Naive thymus-derived CD4-positive, alpha-beta T cell (primary cell): ENCODE measurements at regions not wholly inside any gene's neighbourhood (a gene's known extent, or its start where the extent isn't known, plus 50 kb on each side); places are given as distances from the start of the nearest gene placed in this dataset.

Experiments
- ATAC-seq: fragments of 150-1000 bp; cut with Tn5 transposase; 2 replicates; pipeline ENCODE4 v1.10.0; 2021; ENCODE audit warnings: mild to moderate bottlenecking, moderate library complexity
- CTCF ChIA-PET: fragments of 350-600 bp; sonication (Branson Sonifier 250); formaldehyde crosslinking; loops from one replicate; lab custom pipeline; 2021; ENCODE audit warnings: antibody characterized with exemption; lab: Charles Lee
- POLR2A ChIA-PET: fragments of 350-600 bp; sonication (Branson Sonifier 250); formaldehyde crosslinking; loops from one replicate; lab custom pipeline; 2021; ENCODE audit warnings: antibody characterized with exemption, inconsistent platforms; lab: Charles Lee
- DNase-seq, 9 donors: peaks; one replicate each; pipeline versions ENCODE4 v3.0.0 to v3.0.0-alpha.2; 2020 to 2022; ENCODE audit warnings: mixed read lengths in 1 of 9
- H3K27ac ChIP-seq: one replicate; pipeline ENCODE4 v1.7.0; 2013; ENCODE audit warnings: mild to moderate bottlenecking, low read depth, low read length, moderate library complexity
- H3K27me3 ChIP-seq, 2 donors: one replicate each; pipeline ENCODE4 v1.7.0; 2013; ENCODE audit warnings: low read length in 2 of 2, mild to moderate bottlenecking in 2 of 2, moderate library complexity in 2 of 2; ENCODE audit not compliant: control insufficient read depth in 2 of 2, insufficient read depth in 2 of 2
- H3K36me3 ChIP-seq, 3 experiments: 1 replicate in 2 of 3; 2 replicates in 1 of 3; pipeline ENCODE4 v1.7.0; 2013; ENCODE audit warnings: low read length in 3 of 3, mild to moderate bottlenecking in 3 of 3, moderate library complexity in 1 of 3; ENCODE audit not compliant: insufficient read depth in 3 of 3, control insufficient read depth in 2 of 3
- H3K4me1 ChIP-seq, 2 donors: one replicate each; pipeline ENCODE4 v1.7.0; 2013; ENCODE audit warnings: low read length in 2 of 2, mild to moderate bottlenecking in 2 of 2, moderate library complexity in 1 of 2; ENCODE audit not compliant: control insufficient read depth in 2 of 2, insufficient read depth in 2 of 2
- H3K4me3 ChIP-seq: 2 replicates; pipeline ENCODE4 v1.7.0; 2013; ENCODE audit warnings: mild to moderate bottlenecking, low read length
- H3K9me3 ChIP-seq, 3 experiments: 1 replicate in 2 of 3; 2 replicates in 1 of 3; pipeline ENCODE4 v1.7.0; 2013; ENCODE audit warnings: low read length in 3 of 3; ENCODE audit not compliant: control insufficient read depth in 2 of 3
- H3K27ac Mint-ChIP-seq, 9 donors: one replicate each; pipeline ENCODE4 v1.8.0; 2020 to 2022; ENCODE audit warnings: mixed read lengths in 9 of 9, mild to moderate bottlenecking in 8 of 9, moderate library complexity in 5 of 9, inconsistent platforms in 2 of 9
- H3K27me3 Mint-ChIP-seq, 5 donors: one replicate each; pipeline ENCODE4 v1.8.0; 2021 to 2022; ENCODE audit warnings: mixed read lengths in 5 of 5, mild to moderate bottlenecking in 1 of 5
- H3K36me3 Mint-ChIP-seq, 5 donors: one replicate each; pipeline ENCODE4 v1.8.0; 2020 to 2022; ENCODE audit warnings: mixed read lengths in 5 of 5, mild to moderate bottlenecking in 3 of 5, inconsistent platforms in 1 of 5
- H3K4me1 Mint-ChIP-seq, 7 donors: one replicate each; pipeline ENCODE4 v1.8.0; 2020 to 2022; ENCODE audit warnings: mixed read lengths in 7 of 7, mild to moderate bottlenecking in 3 of 7, inconsistent platforms in 1 of 7
- H3K4me3 Mint-ChIP-seq, 10 donors: one replicate each; pipeline ENCODE4 v1.8.0; 2020 to 2022; ENCODE audit warnings: mild to moderate bottlenecking in 10 of 10, mixed read lengths in 10 of 10, moderate library complexity in 6 of 10, inconsistent platforms in 2 of 10
- H3K9me3 Mint-ChIP-seq, 11 donors: one replicate each; pipeline ENCODE4 v1.8.0; 2020 to 2022; ENCODE audit warnings: mixed read lengths in 11 of 11, mild to moderate bottlenecking in 4 of 11, inconsistent platforms in 1 of 11, moderate library complexity in 1 of 11
- intact Hi-C, 2 donors: fragments of 100-400 bp; cut with micrococcal nuclease; formaldehyde crosslinking; loops; one replicate each; pipeline ENCODE4 v1.15.1; 2023

DNA sequence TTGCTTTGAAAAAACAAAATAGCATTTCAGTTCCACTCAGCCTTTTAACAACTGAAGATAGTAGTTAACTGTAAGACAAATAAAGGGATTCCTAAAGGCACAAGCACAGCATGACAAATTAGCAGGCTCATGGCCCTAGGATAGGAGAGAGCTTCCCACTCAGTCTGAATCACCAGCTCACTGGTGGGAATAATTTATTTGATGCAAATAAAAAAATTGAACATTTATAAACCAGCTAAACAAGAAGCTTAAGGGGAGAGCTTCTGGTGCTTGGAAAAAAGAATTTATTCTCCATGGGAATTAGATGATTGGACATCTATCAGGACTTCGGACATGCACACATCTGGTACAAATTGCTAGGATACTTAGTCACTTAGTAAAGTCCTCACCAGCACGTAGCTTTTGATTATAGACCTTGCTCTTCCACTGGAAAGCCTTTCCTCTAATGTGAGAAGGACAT lies 294.1 kb upstream of the TNC start:
- intact Hi-C loops: no loop called here
- no peak overlapping the region for H3K27ac ChIP-seq
- ChIA-PET CTCF (no interaction called here), POLR2A (no interaction called here)
- no peak for DNase-seq
- ATAC-seq: no peak
- Mint-ChIP-seq H3K36me3 (peaks cover 0 to 5% (median 0%) of the 10 kb centered on the region in 5 donors), H3K9me3 (peaks cover 0 to 15% (median 8%) of the 10 kb centered on the region in 11 donors), H3K27ac (no peak overlapping the region), H3K4me1 (no peaks in the 10 kb centered on the region), H3K4me3 (no peak overlapping the region), H3K27me3 (peaks cover 2 to 36% (median 14%) of the 10 kb centered on the region in 5 donors)
- H3K27me3 ChIP-seq: no peaks in the 10 kb centered on the region
- no peaks in the 10 kb centered on the region for H3K9me3 ChIP-seq
- no peaks in the 10 kb centered on the region for H3K36me3 ChIP-seq
- H3K4me1 ChIP-seq: no peaks in the 10 kb centered on the region
- no peak overlapping the region for H3K4me3 ChIP-seq

DNA sequence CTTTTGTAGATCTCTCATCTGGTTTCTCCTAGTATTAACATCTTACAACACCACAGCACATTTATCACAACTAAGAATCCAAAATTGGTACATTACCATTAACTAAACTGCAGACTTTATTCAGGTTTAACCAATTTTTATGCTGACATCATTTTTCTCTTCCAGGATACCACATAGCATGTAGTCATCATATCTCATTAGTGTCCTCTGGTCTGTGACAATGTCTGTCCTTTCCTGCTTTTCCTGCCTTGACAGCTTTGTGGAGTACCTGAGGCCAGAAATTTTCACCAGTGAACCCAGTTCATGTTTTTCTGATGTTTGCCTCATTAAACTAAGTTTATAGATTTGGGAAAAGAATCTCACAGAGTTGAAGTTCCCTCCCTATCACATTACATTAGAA lies 294.7 kb upstream of the TNC start:
- no peaks in the 10 kb centered on the region for H3K4me1 ChIP-seq
- ChIA-PET POLR2A (no interaction called here), CTCF (no interaction called here)
- DNase-seq (no peak), ATAC-seq (no peak)
- H3K27ac ChIP-seq: no peak overlapping the region
- peaks cover 0 to 5% (median 0%) of the 10 kb centered on the region in 5 donors for H3K36me3 Mint-ChIP-seq
- H3K4me3 ChIP-seq: no peak overlapping the region
- intact Hi-C loops: no loop called here
- H3K9me3 Mint-ChIP-seq: peaks cover 0 to 18% (median 9%) of the 10 kb centered on the region in 11 donors
- no peaks in the 10 kb centered on the region for H3K4me1 Mint-ChIP-seq
- no peak overlapping the region for H3K4me3 Mint-ChIP-seq
- no peak overlapping the region for H3K27ac Mint-ChIP-seq
- H3K36me3 ChIP-seq: no peaks in the 10 kb centered on the region
- H3K27me3 ChIP-seq: no peaks in the 10 kb centered on the region
- no peaks in the 10 kb centered on the region for H3K9me3 ChIP-seq
- peaks cover 2 to 36% (median 14%) of the 10 kb centered on the region in 5 donors for H3K27me3 Mint-ChIP-seq

DNA sequence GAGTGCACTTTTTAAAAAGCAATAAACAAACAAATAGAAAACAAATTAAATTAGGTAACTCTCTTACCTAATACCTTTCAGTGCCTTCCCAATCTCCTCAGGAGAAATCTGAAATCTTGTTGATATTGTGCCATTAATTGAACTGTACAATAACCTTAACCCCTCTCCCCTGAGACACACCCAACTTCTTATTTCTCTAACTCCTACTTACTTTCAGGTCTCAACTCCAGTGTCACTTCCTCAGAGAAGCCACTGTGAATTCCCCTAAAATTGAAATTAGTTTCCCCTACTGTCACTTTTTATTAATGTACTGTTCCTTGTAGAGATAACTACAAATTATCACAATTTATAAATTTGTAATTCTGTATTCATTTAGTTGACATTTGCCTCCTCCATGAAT lies 295.3 kb upstream of the TNC start:
- ChIA-PET POLR2A (no interaction called here), CTCF (no interaction called here)
- no peaks in the 10 kb centered on the region for H3K9me3 ChIP-seq
- no peak overlapping the region for H3K4me3 ChIP-seq
- intact Hi-C loops: no loop called here
- Mint-ChIP-seq H3K27ac (no peak overlapping the region), H3K36me3 (peaks cover 0 to 5% (median 0%) of the 10 kb centered on the region in 5 donors), H3K27me3 (peaks cover 2 to 36% (median 14%) of the 10 kb centered on the region in 5 donors), H3K9me3 (peaks cover 0 to 20% (median 10%) of the 10 kb centered on the region in 11 donors), H3K4me1 (no peaks in the 10 kb centered on the region), H3K4me3 (no peak overlapping the region)
- H3K27me3 ChIP-seq: no peaks in the 10 kb centered on the region
- ATAC-seq: no peak
- no peaks in the 10 kb centered on the region for H3K36me3 ChIP-seq
- H3K4me1 ChIP-seq: no peaks in the 10 kb centered on the region
- H3K27ac ChIP-seq: no peak overlapping the region
- DNase-seq: no peak

DNA sequence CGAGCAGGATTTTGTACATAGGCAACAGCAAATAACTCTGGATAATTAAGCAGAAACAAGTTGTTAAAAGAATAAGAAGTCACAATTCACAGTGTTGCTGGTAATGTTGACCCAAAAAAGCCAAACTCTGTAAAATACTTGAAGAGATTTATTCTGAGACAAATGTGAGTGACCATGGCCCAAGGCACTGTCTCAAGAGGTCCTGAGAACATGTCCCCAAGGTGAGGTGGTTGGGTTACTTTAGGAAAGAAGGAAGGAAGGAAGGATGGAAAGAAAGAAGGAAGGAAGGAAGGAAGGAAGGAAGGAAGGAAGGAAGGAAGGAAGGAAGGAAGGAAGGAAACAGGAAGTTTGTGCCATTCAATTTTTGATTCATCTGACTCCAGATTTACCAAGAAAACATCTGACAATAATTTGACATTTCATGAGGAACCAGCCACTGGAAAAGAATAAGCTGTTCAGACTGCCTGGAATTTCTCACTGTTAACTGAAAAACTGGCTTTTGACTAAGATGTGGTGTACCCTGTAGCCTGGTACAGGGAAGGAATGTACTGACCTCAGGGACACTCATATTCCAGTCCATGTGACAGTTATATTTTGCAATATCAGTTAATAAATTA lies 295.9 kb upstream of the TNC start:
- Histone ChIP-seq H3K27me3 (no peaks in the 10 kb centered on the region), H3K4me1 (no peaks in the 10 kb centered on the region), H3K4me3 (no peak overlapping the region), H3K27ac (no peak overlapping the region), H3K9me3 (no peaks in the 10 kb centered on the region), H3K36me3 (no peaks in the 10 kb centered on the region)
- ChIA-PET CTCF (no interaction called here), POLR2A (no interaction called here)
- no peaks in the 10 kb centered on the region for H3K4me1 Mint-ChIP-seq
- H3K27me3 Mint-ChIP-seq: peaks cover 2 to 32% (median 11%) of the 10 kb centered on the region in 5 donors
- H3K9me3 Mint-ChIP-seq: peaks cover 0 to 16% (median 7%) of the 10 kb centered on the region in 11 donors
- H3K36me3 Mint-ChIP-seq: peaks cover 0 to 2% (median 0%) of the 10 kb centered on the region in 5 donors
- intact Hi-C loops: no loop called here
- DNase-seq (no peak), ATAC-seq (no peak)
- no peak overlapping the region for H3K27ac Mint-ChIP-seq
- no peak overlapping the region for H3K4me3 Mint-ChIP-seq

DNA sequence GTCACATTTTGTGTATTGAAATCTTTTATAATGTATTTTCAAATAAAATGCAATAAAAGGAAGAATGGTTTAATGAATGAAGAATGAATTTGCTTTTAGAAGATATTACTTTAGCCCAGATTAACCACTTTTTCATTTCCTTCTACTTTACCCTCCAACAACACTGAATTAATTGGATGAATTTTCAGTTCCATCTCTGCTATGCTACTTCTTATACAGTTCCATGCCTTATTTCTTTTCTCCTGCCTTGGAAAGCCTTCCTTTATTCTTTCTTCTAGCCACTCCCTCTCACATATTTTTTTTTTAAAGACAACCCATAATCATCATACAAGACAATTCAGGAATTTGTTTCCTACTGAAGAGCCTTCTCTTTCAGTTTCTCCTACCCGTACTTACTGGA lies 296.6 kb upstream of the TNC start:
- ChIA-PET POLR2A (no interaction called here), CTCF (no interaction called here)
- Mint-ChIP-seq H3K36me3 (peaks cover 0 to 4% (median 0%) of the 10 kb centered on the region in 5 donors), H3K27ac (no peak overlapping the region), H3K9me3 (peaks cover under 1 to 12% (median 5%) of the 10 kb centered on the region in 11 donors), H3K27me3 (peaks cover 2 to 25% (median 8%) of the 10 kb centered on the region in 5 donors), H3K4me3 (no peak overlapping the region), H3K4me1 (no peaks in the 10 kb centered on the region)
- Histone ChIP-seq H3K9me3 (no peaks in the 10 kb centered on the region), H3K36me3 (no peaks in the 10 kb centered on the region), H3K27me3 (no peaks in the 10 kb centered on the region), H3K4me1 (no peaks in the 10 kb centered on the region), H3K4me3 (no peak overlapping the region), H3K27ac (no peak overlapping the region)
- intact Hi-C loops: no loop called here
- DNase-seq: no peak
- no peak for ATAC-seq

DNA sequence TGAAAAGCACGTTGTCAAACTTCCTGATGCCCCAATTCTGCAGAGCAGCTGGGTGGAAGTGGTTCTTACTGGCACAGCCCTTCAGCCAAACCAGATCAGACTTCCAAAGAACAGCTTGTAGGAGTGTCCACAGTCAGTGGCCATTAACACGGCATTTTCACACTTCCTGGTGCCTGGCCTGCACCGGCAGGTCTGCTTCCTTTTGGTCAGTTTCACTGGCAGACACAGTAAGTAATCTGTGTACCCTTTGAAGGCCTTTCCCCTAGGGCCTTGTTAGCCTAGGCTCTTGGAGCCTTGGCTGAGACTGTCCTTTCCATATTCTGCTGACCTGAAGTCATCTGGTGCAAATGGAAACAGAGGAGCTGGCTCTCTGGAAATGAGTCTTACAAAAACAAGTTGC lies 297.5 kb upstream of the TNC start:
- Mint-ChIP-seq H3K4me1 (no peaks in the 10 kb centered on the region), H3K36me3 (peaks cover 0 to 5% (median 0%) of the 10 kb centered on the region in 5 donors), H3K27me3 (peaks cover 2 to 17% (median 8%) of the 10 kb centered on the region in 5 donors), H3K27ac (no peak overlapping the region), H3K4me3 (no peak overlapping the region), H3K9me3 (peaks cover 0 to 15% (median 6%) of the 10 kb centered on the region in 11 donors)
- DNase-seq: no peak
- ChIA-PET POLR2A (no interaction called here), CTCF (no interaction called here)
- Histone ChIP-seq H3K4me1 (no peaks in the 10 kb centered on the region), H3K4me3 (no peak overlapping the region), H3K27ac (no peak overlapping the region), H3K36me3 (no peaks in the 10 kb centered on the region), H3K27me3 (no peaks in the 10 kb centered on the region), H3K9me3 (peaks cover 0 to under 1% (median 0%) of the 10 kb centered on the region in 3 experiments)
- intact Hi-C loops: no loop called here
- ATAC-seq: no peak

DNA sequence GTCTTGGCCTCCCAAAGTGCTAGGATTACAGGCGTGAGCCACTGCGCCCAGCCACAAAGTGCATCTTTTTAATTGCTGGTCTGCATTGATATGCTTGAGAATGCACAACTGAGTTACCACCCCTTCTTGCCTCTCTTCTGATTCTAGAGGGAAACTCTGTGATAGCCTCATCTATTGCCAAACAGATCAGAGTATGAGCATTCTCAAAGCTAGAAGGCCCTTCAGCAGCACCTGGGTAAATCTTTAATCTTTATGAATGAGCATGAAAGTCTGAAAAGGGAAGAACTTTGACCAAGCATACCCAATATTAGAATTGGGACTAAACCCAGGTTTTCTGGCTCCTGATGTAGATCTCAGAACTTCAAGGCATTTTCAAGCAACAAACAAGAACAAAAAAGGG lies 298.3 kb upstream of the TNC start:
- Histone ChIP-seq H3K36me3 (no peaks in the 10 kb centered on the region), H3K4me3 (no peak overlapping the region), H3K27me3 (no peaks in the 10 kb centered on the region), H3K9me3 (peaks cover 0 to 4% (median 0%) of the 10 kb centered on the region in 3 experiments), H3K27ac (no peak overlapping the region), H3K4me1 (no peaks in the 10 kb centered on the region)
- ChIA-PET CTCF (no interaction called here), POLR2A (no interaction called here)
- H3K27me3 Mint-ChIP-seq: peaks cover 2 to 16% (median 8%) of the 10 kb centered on the region in 5 donors
- H3K4me1 Mint-ChIP-seq: no peaks in the 10 kb centered on the region
- ATAC-seq: no peak
- H3K9me3 Mint-ChIP-seq: peaks cover 0 to 22% (median 9%) of the 10 kb centered on the region in 11 donors
- H3K4me3 Mint-ChIP-seq: no peak overlapping the region
- no peak for DNase-seq
- no peak overlapping the region for H3K27ac Mint-ChIP-seq
- intact Hi-C loops: no loop called here
- peaks cover 0 to 9% (median 0%) of the 10 kb centered on the region in 5 donors for H3K36me3 Mint-ChIP-seq
